ENCODE measurements at regions not wholly inside any gene's neighbourhood (a gene's known extent, or its start where the extent isn't known, plus 50 kb on each side); places are given as distances from the start of the nearest gene placed in this dataset.

- peaks cover 40% of the 10 kb centered on the region for H3K27me3 ChIP-seq (ENCODE audit: control insufficient read depth, insufficient read depth, low read length)
- no peak overlapping the region for H2BK120ac ChIP-seq (ENCODE audit: low read depth, low read length)
- H3K18ac ChIP-seq (ENCODE audit: low read depth, low read length): no peak overlapping the region
- no peak overlapping the region for H3K23ac ChIP-seq (ENCODE audit: low read depth, low read length)
- no peak overlapping the region for H2BK15ac ChIP-seq (ENCODE audit: low read depth, low read length)
- H3K4me2 ChIP-seq (ENCODE audit: low read depth, low read length): no peak overlapping the region
- no TSS peak for BruUV-seq (replicated peaks)
- H3K9ac ChIP-seq (ENCODE audit: low read depth, low read length): no peak overlapping the region
- no peak for ATAC-seq (ENCODE audit: low read depth)
- no peak overlapping the region for H4K91ac ChIP-seq (ENCODE audit: insufficient read depth, low read depth, low read length)
- no peak overlapping the region for H3K27ac ChIP-seq (ENCODE audit: insufficient read depth, low read length)
- WGBS, 2 experiments (ENCODE audit: extremely low coverage in 2 of 2, insufficient read length in 1 of 2): 40% methylated on average over 2 of the region's 4 CpGs; no CpG with 5 or more reads in 1 of the 2 experiments
- in situ Hi-C loops (cut with MboI; ENCODE audit: low sequenced_read_pairs): no loop called here
- no peak overlapping the region for H4K5ac ChIP-seq (ENCODE audit: low read depth, low read length)
- no peak overlapping the region for H2AK9ac ChIP-seq (replicated peaks; ENCODE audit: low read depth, low read length, poor library complexity)
- no peak overlapping the region for H3K14ac ChIP-seq (replicated peaks; ENCODE audit: low read depth, low read length)
- intact Hi-C loops (cut with micrococcal nuclease): no loop called here
- H3K9me1 ChIP-seq (ENCODE audit: insufficient read depth, low read length): no peaks in the 10 kb centered on the region
- H4K20me1 ChIP-seq (ENCODE audit: insufficient read depth, low read length): no peaks in the 10 kb centered on the region
- no peaks in the 10 kb centered on the region for H3K36me3 ChIP-seq (ENCODE audit: control insufficient read depth, insufficient read depth, low read length)
- H3K4ac ChIP-seq (ENCODE audit: low read depth, low read length): no peak overlapping the region
- H3K79me1 ChIP-seq (ENCODE audit: low read depth in 1 of 2, low read length in 2 of 2): no peaks in the 10 kb centered on the region
- no peak overlapping the region for H3K56ac ChIP-seq (ENCODE audit: extremely low read depth, insufficient read depth, low read length)
- POLR2A ChIA-PET (ENCODE audit: unreplicated experiment): no interaction called here
- CTCF ChIA-PET: no interaction called here
- H2AFZ ChIP-seq (replicated peaks; ENCODE audit: low read length, poor library complexity): no peak overlapping the region
- no peak for TF ChIP-seq RAD21 (IDR thresholded peaks at IDR 0.05; ENCODE audit: low read length)
- H3K4me3 ChIP-seq (ENCODE audit: insufficient read depth, low read depth, low read length): no peak overlapping the region
- dilution Hi-C loops (cut with HindIII; ENCODE audit: low sequenced_read_pairs, unreplicated experiment): no loop called here
- H2BK20ac ChIP-seq (ENCODE audit: low read depth, low read length): no peak overlapping the region
- no peak for DNase-seq
- no peak overlapping the region for H4K8ac ChIP-seq (ENCODE audit: low read depth in 2 of 2, low read length in 2 of 2)
- H3K9me3 ChIP-seq (ENCODE audit: control insufficient read depth, insufficient read depth, low read length): no peaks in the 10 kb centered on the region
- no peak overlapping the region for H2BK5ac ChIP-seq (ENCODE audit: low read depth, low read length, poor library complexity, severe bottlenecking)
- H2AK5ac ChIP-seq (ENCODE audit: low read depth, low read length): no peak overlapping the region
- no peaks in the 10 kb centered on the region for H3K4me1 ChIP-seq (ENCODE audit: control insufficient read depth, insufficient read depth, low read length)
Measured at GRCh38 chr18:22094358-22094734, 75.0 kb upstream of the GATA6 start.

Measured in IMR-90 (cell line).